HCT116 (cell line): ENCODE measurements at regions not wholly inside any gene's neighbourhood (a gene's known extent, or its start where the extent isn't known, plus 50 kb on each side); places are given as distances from the start of the nearest gene placed in this dataset.

Source experiments
- ATAC-seq: fragments of 200-7000 bp; cut with Tn5 transposase; 2 replicates; pipeline ENCODE4 v1.9.1; 2020; ENCODE audit warnings: mild to moderate bottlenecking, moderate library complexity
- BruUV-seq: library from RNA; stranded (reverse); fragments of 400-500 nt; replicated peaks from 2 replicates; lab custom pipeline; 2021; lab: Mats Ljungman, UMichigan
- CTCF ChIA-PET: fragments of 300-600 bp; sonication (Branson Sonifier 250); formaldehyde crosslinking; loops from one replicate; lab custom pipeline; 2021; ENCODE audit warnings: antibody characterized with exemption; lab: Charles Lee
- POLR2A ChIA-PET: fragments of 300-600, 350-600 bp; sonication (Branson Sonifier 250); formaldehyde crosslinking; loops from one replicate; lab custom pipeline; 2021; ENCODE audit warnings: antibody characterized with exemption; lab: Charles Lee
- RAD21 ChIA-PET, 2 experiments: fragments of 300-600 bp; sonication (Branson Sonifier 250); formaldehyde crosslinking; loops; one replicate each; lab custom pipeline; 2023; ENCODE audit warnings: low total read pairs in 2 of 2; ENCODE audit not compliant: uncharacterized antibody in 2 of 2, unreplicated experiment in 2 of 2, low non-redundant PET in 1 of 2; lab: Charles Lee
- DNase-seq: peaks from one replicate; pipeline ENCODE4 v3.0.0-alpha.2; 2010; ENCODE audit warnings: low read depth, low spot score
- H2AFZ ChIP-seq: fragments of 200-600 bp; shearing (Covaris generic), sonication (generic); 2 replicates; pipeline ENCODE4 v1.6.1; 2017; ENCODE audit warnings: low read depth, mixed run types, mixed read lengths, antibody characterized with exemption, low read length; ENCODE audit not compliant: poor library complexity, severe bottlenecking
- H3K27ac ChIP-seq: 2 replicates; pipeline ENCODE4 v1.5.1; 2012; ENCODE audit warnings: low read depth, low read length
- H3K27me3 ChIP-seq: fragments of 200-600 bp; sonication (generic); 2 replicates; pipeline ENCODE4 v1.6.1; 2016; ENCODE audit warnings: mixed run types, low read length, mixed read lengths; ENCODE audit not compliant: insufficient read depth
- H3K36me3 ChIP-seq, 2 experiments: fragments of 200-500 bp in 1 of 2; fragments of 200-600 bp in 1 of 2; sonication (Bioruptor generic) in 1 of 2; sonication (generic) in 1 of 2; 2 replicates each; pipeline versions ENCODE4 v1.5.1 to v1.6.1; 2014 to 2016; ENCODE audit warnings: low read length in 2 of 2, inconsistent platforms in 1 of 2, mixed read lengths in 1 of 2, mixed run types in 1 of 2; ENCODE audit not compliant: insufficient read depth in 2 of 2, control insufficient read depth in 1 of 2
- H3K4me1 ChIP-seq, 2 experiments: fragments of 200-600 bp in 1 of 2; sonication (generic) in 1 of 2; 2 replicates each; pipeline versions ENCODE4 v1.5.1 to v1.6.1; 2012 to 2017; ENCODE audit warnings: low read length in 2 of 2, inconsistent platforms in 1 of 2, mild to moderate bottlenecking in 1 of 2, mixed read lengths in 1 of 2, mixed run types in 1 of 2, moderate library complexity in 1 of 2; ENCODE audit not compliant: insufficient read depth in 2 of 2, control insufficient read depth in 1 of 2
- H3K4me2 ChIP-seq: fragments of 200-600 bp; sonication (generic); 2 replicates; pipeline ENCODE4 v1.6.1; 2017; ENCODE audit warnings: mixed run types, low read length, mixed read lengths
- H3K4me3 ChIP-seq, 2 experiments: fragments of 200-600 bp in 1 of 2; sonication (generic) in 1 of 2; replicated peaks in 1 of 2; 2 replicates each; pipeline ENCODE4 v1.5.1; 2011 to 2016; ENCODE audit warnings: low read length in 2 of 2, control low read depth in 1 of 2, low read depth in 1 of 2, mild to moderate bottlenecking in 1 of 2, mixed read lengths in 1 of 2, mixed run types in 1 of 2
- H3K79me2 ChIP-seq: fragments of 200-600 bp; sonication (generic); 2 replicates; pipeline ENCODE4 v1.6.1; 2017; ENCODE audit warnings: mild to moderate bottlenecking, mixed run types, low read length, moderate library complexity, mixed read lengths; ENCODE audit not compliant: insufficient read depth
- H3K9ac ChIP-seq: fragments of 200-600 bp; sonication (generic); 2 replicates; pipeline ENCODE4 v1.6.1; 2016; ENCODE audit warnings: low read length, mixed read lengths
- H3K9me2 ChIP-seq: fragments of 200-600 bp; sonication (generic), shearing (Covaris generic); 2 replicates; pipeline ENCODE4 v1.6.1; 2017; ENCODE audit warnings: mixed run types, mild to moderate bottlenecking, moderate library complexity; ENCODE audit not compliant: insufficient read depth
- H3K9me3 ChIP-seq, 2 experiments: fragments of 200-500 bp in 1 of 2; fragments of 200-600 bp in 1 of 2; sonication (Bioruptor generic) in 1 of 2; sonication (generic) in 1 of 2; 2 replicates each; pipeline ENCODE4 v1.6.1; 2014 to 2017; ENCODE audit warnings: low read length in 2 of 2, mixed read lengths in 2 of 2, inconsistent platforms in 1 of 2, low read depth in 1 of 2, mild to moderate bottlenecking in 1 of 2, mixed run types in 1 of 2, moderate library complexity in 1 of 2; ENCODE audit not compliant: control insufficient read depth in 1 of 2, insufficient read depth in 1 of 2
- H4K20me1 ChIP-seq: fragments of 200-600 bp; sonication (generic), shearing (Covaris generic); 2 replicates; pipeline ENCODE4 v1.6.1; 2017; ENCODE audit warnings: mixed run types, mild to moderate bottlenecking, moderate library complexity; ENCODE audit not compliant: insufficient read depth
- ATF3 ChIP-seq: IDR thresholded peaks from 2 replicates; pipeline ENCODE4 v1.6.1; 2012
- CBX3 ChIP-seq: IDR thresholded peaks from 2 replicates; pipeline ENCODE4 v1.6.1; 2012; ENCODE audit warnings: low read depth
- CEBPB ChIP-seq: IDR thresholded peaks from 2 replicates; pipeline ENCODE4 v1.6.1; 2012; ENCODE audit warnings: low read depth
- ELF1 ChIP-seq: IDR thresholded peaks from 2 replicates; pipeline ENCODE4 v1.6.1; 2012; ENCODE audit warnings: low read depth, borderline replicate concordance
- EZH2phosphoT487 ChIP-seq: fragments of 200-600 bp; IDR thresholded peaks from 2 replicates; pipeline ENCODE4 v1.6.1; 2018; ENCODE audit warnings: antibody characterized with exemption, borderline replicate concordance
- REST ChIP-seq: IDR thresholded peaks from 2 replicates; pipeline ENCODE4 v1.6.1; 2012; ENCODE audit warnings: low read depth
- SIN3A ChIP-seq: IDR thresholded peaks from 2 replicates; pipeline ENCODE4 v1.6.1; 2012; ENCODE audit warnings: low read depth
- SP1 ChIP-seq: IDR thresholded peaks from 2 replicates; pipeline ENCODE4 v1.6.1; 2012; ENCODE audit warnings: low read depth
- intact Hi-C: fragments of 100-400 bp; cut with micrococcal nuclease; formaldehyde crosslinking; loops from 2 replicates; pipeline ENCODE4 v1.10.0; 2022
- TF ChIP-seq, protein P1 (sequence below): IDR thresholded peaks from 2 replicates; pipeline ENCODE4 v1.6.1; 2011; ENCODE audit warnings: mild to moderate bottlenecking, low read length, moderate library complexity; ENCODE audit not compliant: insufficient replicate concordance; ENCODE audit errors: extremely low read depth

- POLR2A ChIA-PET, result no interaction called here
- DNase-seq (no peak), ATAC-seq (no peak)
- Histone ChIP-seq H3K27ac (no peak overlapping the region), H3K9ac (no peak overlapping the region), H3K9me3 (no peaks in the 10 kb centered on the region), H3K4me3 (no peak overlapping the region), H2AFZ (no peak overlapping the region), H3K9me2 (no peaks in the 10 kb centered on the region), H3K4me2 (no peak overlapping the region), H4K20me1 (no peaks in the 10 kb centered on the region), H3K36me3 (no peaks in the 10 kb centered on the region), H3K79me2 (no peaks in the 10 kb centered on the region), H3K27me3 (no peaks in the 10 kb centered on the region), H3K4me1 (no peaks in the 10 kb centered on the region)
- intact Hi-C loops, result no loop called here
- BruUV-seq, result no TSS peak
- TF ChIP-seq SIN3A, result no peak
- no peak for TF ChIP-seq SP1
- TF ChIP-seq, protein P1, sequence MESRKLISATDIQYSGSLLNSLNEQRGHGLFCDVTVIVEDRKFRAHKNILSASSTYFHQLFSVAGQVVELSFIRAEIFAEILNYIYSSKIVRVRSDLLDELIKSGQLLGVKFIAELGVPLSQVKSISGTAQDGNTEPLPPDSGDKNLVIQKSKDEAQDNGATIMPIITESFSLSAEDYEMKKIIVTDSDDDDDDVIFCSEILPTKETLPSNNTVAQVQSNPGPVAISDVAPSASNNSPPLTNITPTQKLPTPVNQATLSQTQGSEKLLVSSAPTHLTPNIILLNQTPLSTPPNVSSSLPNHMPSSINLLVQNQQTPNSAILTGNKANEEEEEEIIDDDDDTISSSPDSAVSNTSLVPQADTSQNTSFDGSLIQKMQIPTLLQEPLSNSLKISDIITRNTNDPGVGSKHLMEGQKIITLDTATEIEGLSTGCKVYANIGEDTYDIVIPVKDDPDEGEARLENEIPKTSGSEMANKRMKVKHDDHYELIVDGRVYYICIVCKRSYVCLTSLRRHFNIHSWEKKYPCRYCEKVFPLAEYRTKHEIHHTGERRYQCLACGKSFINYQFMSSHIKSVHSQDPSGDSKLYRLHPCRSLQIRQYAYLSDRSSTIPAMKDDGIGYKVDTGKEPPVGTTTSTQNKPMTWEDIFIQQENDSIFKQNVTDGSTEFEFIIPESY, result no peak
- TF ChIP-seq CBX3, result no peak
- TF ChIP-seq ELF1, result no peak
- no peak for TF ChIP-seq REST
- TF ChIP-seq ATF3, result no peak
- TF ChIP-seq CEBPB, result no peak
- TF ChIP-seq EZH2phosphoT487, result no peak
- CTCF ChIA-PET, result no interaction called here
- RAD21 ChIA-PET, result no interaction called here
Measured at GRCh38 chr4:115720611-115721010, 607.2 kb upstream of the NDST4 start.
